ENCODE measurements at regions not wholly inside any gene's neighbourhood (a gene's known extent, or its start where the extent isn't known, plus 50 kb on each side); places are given as distances from the start of the nearest gene placed in this dataset.

- H3K4me3 ChIP-seq (ENCODE audit: insufficient read depth, low read depth, low read length, poor library complexity, severe bottlenecking), result no peak overlapping the region
- no peaks in the 10 kb centered on the region for H3K36me3 ChIP-seq (ENCODE audit: control insufficient read depth, insufficient read depth, low read length)
- no peaks in the 10 kb centered on the region for H3K4me1 ChIP-seq (ENCODE audit: control insufficient read depth, insufficient read depth, low read length, poor library complexity, severe bottlenecking)
- no peak for DNase-seq
- H3K27me3 ChIP-seq (replicated peaks; ENCODE audit: control insufficient read depth, insufficient read depth, low read length, poor library complexity, severe bottlenecking), result no peaks in the 10 kb centered on the region
- no peaks in the 10 kb centered on the region for H3K9me3 ChIP-seq (ENCODE audit: control insufficient read depth, low read length)
- H3K27ac ChIP-seq (ENCODE audit: insufficient read depth, low read length, poor library complexity, severe bottlenecking), result no peak overlapping the region
Observed at GRCh38 chr3:72458375-72458774, 389.9 kb downstream of the SHQ1 start.

- H3K9me3 ChIP-seq (ENCODE audit: control insufficient read depth, low read length), result no peaks in the 10 kb centered on the region
- DNase-seq, result no peak
- H3K27ac ChIP-seq (ENCODE audit: insufficient read depth, low read length, poor library complexity, severe bottlenecking), result no peak overlapping the region
- H3K4me1 ChIP-seq (ENCODE audit: control insufficient read depth, insufficient read depth, low read length, poor library complexity, severe bottlenecking), result no peaks in the 10 kb centered on the region
- no peaks in the 10 kb centered on the region for H3K36me3 ChIP-seq (ENCODE audit: control insufficient read depth, insufficient read depth, low read length)
- no peak overlapping the region for H3K4me3 ChIP-seq (ENCODE audit: insufficient read depth, low read depth, low read length, poor library complexity, severe bottlenecking)
- H3K27me3 ChIP-seq (replicated peaks; ENCODE audit: control insufficient read depth, insufficient read depth, low read length, poor library complexity, severe bottlenecking), result no peaks in the 10 kb centered on the region
Observed at GRCh38 chr3:72454441-72454840, 393.8 kb downstream of the SHQ1 start.

- Histone ChIP-seq H3K27me3 (replicated peaks; ENCODE audit: control insufficient read depth, insufficient read depth, low read length, poor library complexity, severe bottlenecking) (no peaks in the 10 kb centered on the region), H3K27ac (ENCODE audit: insufficient read depth, low read length, poor library complexity, severe bottlenecking) (no peak overlapping the region), H3K9me3 (ENCODE audit: control insufficient read depth, low read length) (no peaks in the 10 kb centered on the region), H3K4me3 (ENCODE audit: insufficient read depth, low read depth, low read length, poor library complexity, severe bottlenecking) (no peak overlapping the region), H3K4me1 (ENCODE audit: control insufficient read depth, insufficient read depth, low read length, poor library complexity, severe bottlenecking) (no peaks in the 10 kb centered on the region), H3K36me3 (ENCODE audit: control insufficient read depth, insufficient read depth, low read length) (no peaks in the 10 kb centered on the region)
- DNase-seq, result no peak
Observed at GRCh38 chr3:72453706-72454105, 394.5 kb downstream of the SHQ1 start.

- DNase-seq, result no peak
- Histone ChIP-seq H3K4me1 (ENCODE audit: control insufficient read depth, insufficient read depth, low read length, poor library complexity, severe bottlenecking) (no peaks in the 10 kb centered on the region), H3K27ac (ENCODE audit: insufficient read depth, low read length, poor library complexity, severe bottlenecking) (no peak overlapping the region), H3K36me3 (ENCODE audit: control insufficient read depth, insufficient read depth, low read length) (no peaks in the 10 kb centered on the region), H3K4me3 (ENCODE audit: insufficient read depth, low read depth, low read length, poor library complexity, severe bottlenecking) (no peak overlapping the region), H3K9me3 (ENCODE audit: control insufficient read depth, low read length) (no peaks in the 10 kb centered on the region), H3K27me3 (replicated peaks; ENCODE audit: control insufficient read depth, insufficient read depth, low read length, poor library complexity, severe bottlenecking) (no peaks in the 10 kb centered on the region)
Observed at GRCh38 chr3:72452745-72453144, 395.5 kb downstream of the SHQ1 start.

- H3K4me1 ChIP-seq (ENCODE audit: control insufficient read depth, insufficient read depth, low read length, poor library complexity, severe bottlenecking), result peaks cover 4% of the 10 kb centered on the region
Observed at GRCh38 chr3:72451841-72452240, 396.4 kb downstream of the SHQ1 start.

GRCh38 chr3:72449551-72449950 is 398.7 kb downstream of the SHQ1 start:
- no peak for DNase-seq
- no peak overlapping the region for H3K27ac ChIP-seq (ENCODE audit: insufficient read depth, low read length, poor library complexity, severe bottlenecking)
- no peaks in the 10 kb centered on the region for H3K27me3 ChIP-seq (replicated peaks; ENCODE audit: control insufficient read depth, insufficient read depth, low read length, poor library complexity, severe bottlenecking)
- peaks cover 10% of the 10 kb centered on the region for H3K4me1 ChIP-seq (ENCODE audit: control insufficient read depth, insufficient read depth, low read length, poor library complexity, severe bottlenecking)
- H3K9me3 ChIP-seq (ENCODE audit: control insufficient read depth, low read length), result no peaks in the 10 kb centered on the region
- H3K4me3 ChIP-seq (ENCODE audit: insufficient read depth, low read depth, low read length, poor library complexity, severe bottlenecking), result no peak overlapping the region
- no peaks in the 10 kb centered on the region for H3K36me3 ChIP-seq (ENCODE audit: control insufficient read depth, insufficient read depth, low read length)

More at GRCh38 chr3:72451841-72452240, 396.4 kb downstream of the SHQ1 start:
- H3K27me3 ChIP-seq (replicated peaks; ENCODE audit: control insufficient read depth, insufficient read depth, low read length, poor library complexity, severe bottlenecking), result no peaks in the 10 kb centered on the region
- no peaks in the 10 kb centered on the region for H3K36me3 ChIP-seq (ENCODE audit: control insufficient read depth, insufficient read depth, low read length)
- H3K27ac ChIP-seq (ENCODE audit: insufficient read depth, low read length, poor library complexity, severe bottlenecking), result no peak overlapping the region
- H3K4me3 ChIP-seq (ENCODE audit: insufficient read depth, low read depth, low read length, poor library complexity, severe bottlenecking), result no peak overlapping the region
- H3K9me3 ChIP-seq (ENCODE audit: control insufficient read depth, low read length), result no peaks in the 10 kb centered on the region
- no peak for DNase-seq

- Histone ChIP-seq H3K4me1 (ENCODE audit: control insufficient read depth, insufficient read depth, low read length, poor library complexity, severe bottlenecking) (peaks cover 13% of the 10 kb centered on the region), H3K36me3 (ENCODE audit: control insufficient read depth, insufficient read depth, low read length) (no peaks in the 10 kb centered on the region), H3K9me3 (ENCODE audit: control insufficient read depth, low read length) (no peaks in the 10 kb centered on the region), H3K27me3 (replicated peaks; ENCODE audit: control insufficient read depth, insufficient read depth, low read length, poor library complexity, severe bottlenecking) (no peaks in the 10 kb centered on the region), H3K4me3 (ENCODE audit: insufficient read depth, low read depth, low read length, poor library complexity, severe bottlenecking) (no peak overlapping the region), H3K27ac (ENCODE audit: insufficient read depth, low read length, poor library complexity, severe bottlenecking) (no peak overlapping the region)
- DNase-seq, result no peak
Observed at GRCh38 chr3:72448858-72449257, 399.4 kb downstream of the SHQ1 start.

- no peak overlapping the region for H3K27ac ChIP-seq (ENCODE audit: insufficient read depth, low read length, poor library complexity, severe bottlenecking)
Observed at GRCh38 chr3:72448375-72448823, 399.8 kb downstream of the SHQ1 start.

GRCh38 chr3:72447059-72447946 is 400.9 kb downstream of the SHQ1 start:
- H3K4me3 ChIP-seq (ENCODE audit: insufficient read depth, low read depth, low read length, poor library complexity, severe bottlenecking), result peak overlapping the region; percentile 79
- H3K4me1 ChIP-seq (ENCODE audit: control insufficient read depth, insufficient read depth, low read length, poor library complexity, severe bottlenecking), result peaks cover 23% of the 10 kb centered on the region
- peak overlapping the region; percentile 72 for H3K27ac ChIP-seq (ENCODE audit: insufficient read depth, low read length, poor library complexity, severe bottlenecking)
- H3K36me3 ChIP-seq (ENCODE audit: control insufficient read depth, insufficient read depth, low read length), result no peaks in the 10 kb centered on the region
- DNase-seq, result peak; percentile 88 to 91 (median 89)
- H3K9me3 ChIP-seq (ENCODE audit: control insufficient read depth, low read length), result no peaks in the 10 kb centered on the region
- no peaks in the 10 kb centered on the region for H3K27me3 ChIP-seq (replicated peaks; ENCODE audit: control insufficient read depth, insufficient read depth, low read length, poor library complexity, severe bottlenecking)

More at GRCh38 chr3:72448375-72448823, 399.8 kb downstream of the SHQ1 start:
- no peaks in the 10 kb centered on the region for H3K36me3 ChIP-seq (ENCODE audit: control insufficient read depth, insufficient read depth, low read length)
- H3K27me3 ChIP-seq (replicated peaks; ENCODE audit: control insufficient read depth, insufficient read depth, low read length, poor library complexity, severe bottlenecking), result no peaks in the 10 kb centered on the region
- no peak for DNase-seq
- no peak overlapping the region for H3K4me3 ChIP-seq (ENCODE audit: insufficient read depth, low read depth, low read length, poor library complexity, severe bottlenecking)
- no peaks in the 10 kb centered on the region for H3K9me3 ChIP-seq (ENCODE audit: control insufficient read depth, low read length)
- peaks cover 13% of the 10 kb centered on the region for H3K4me1 ChIP-seq (ENCODE audit: control insufficient read depth, insufficient read depth, low read length, poor library complexity, severe bottlenecking)

GRCh38 chr3:72446218-72447058 is 401.8 kb downstream of the SHQ1 start, which contains the start of gene RYBP:
RYBP (minus strand) TSS chr3:72446621.
- peak within 1 kb of the TSS; percentile 72 for H3K27ac ChIP-seq (ENCODE audit: insufficient read depth, low read length, poor library complexity, severe bottlenecking)
- H3K9me3 ChIP-seq (ENCODE audit: control insufficient read depth, low read length), result no peaks in the 10 kb centered on the region
- peak within 1 kb of the TSS; percentile 79 for H3K4me3 ChIP-seq (ENCODE audit: insufficient read depth, low read depth, low read length, poor library complexity, severe bottlenecking)
- H3K27me3 ChIP-seq (replicated peaks; ENCODE audit: control insufficient read depth, insufficient read depth, low read length, poor library complexity, severe bottlenecking), result no peaks in the 10 kb centered on the region
- no peaks in the 10 kb centered on the region for H3K36me3 ChIP-seq (ENCODE audit: control insufficient read depth, insufficient read depth, low read length)
- peaks cover 24% of the 10 kb centered on the region for H3K4me1 ChIP-seq (ENCODE audit: control insufficient read depth, insufficient read depth, low read length, poor library complexity, severe bottlenecking)
- DNase-seq, result peak in 1 of 3 donors; percentile 16
